Esophagus muscularis mucosa (tissue), 4 donors: ENCODE measurements at regions not wholly inside any gene's neighbourhood (a gene's known extent, or its start where the extent isn't known, plus 50 kb on each side); places are given as distances from the start of the nearest gene placed in this dataset.

Source experiments
- DNase-seq: peaks from one replicate; pipeline ENCODE4 v3.0.0-alpha.2; 2017; ENCODE audit errors: extremely low spot score
- H3K27ac ChIP-seq, 4 donors: fragments of 200-600 bp; sonication (generic); replicated peaks in 1 of 4; 1 replicate in 3 of 4; 2 replicates in 1 of 4; pipeline ENCODE4 v1.5.1; 2016 to 2019; ENCODE audit warnings: mild to moderate bottlenecking in 1 of 4
- H3K27me3 ChIP-seq, 4 donors: fragments of 200-600 bp; sonication (generic); one replicate each; pipeline versions ENCODE4 v1.5.1 to v1.6.0; 2016 to 2019
- H3K36me3 ChIP-seq, 4 donors: fragments of 200-600 bp; sonication (generic); one replicate each; pipeline ENCODE4 v1.5.1; 2016 to 2019
- H3K4me1 ChIP-seq, 4 donors: fragments of 200-600 bp; sonication (generic); one replicate each; pipeline ENCODE4 v1.5.1; 2016 to 2019
- H3K4me3 ChIP-seq, 4 donors: fragments of 200-600 bp; sonication (generic); 1 replicate in 2 of 4; 2 replicates in 2 of 4; pipeline ENCODE4 v1.5.1; 2016 to 2019; ENCODE audit warnings: mild to moderate bottlenecking in 4 of 4, moderate library complexity in 1 of 4
- H3K9me3 ChIP-seq, 4 donors: fragments of 200-600 bp; sonication (generic); 1 replicate in 3 of 4; 2 replicates in 1 of 4; pipeline ENCODE4 v1.5.1; 2016 to 2019
- CTCF ChIP-seq, 3 experiments: fragments of 200-600 bp in 2 of 3; fragments of 450-650 bp in 1 of 3; sonication (generic) in 2 of 3; IDR thresholded peaks; one replicate each; pipeline ENCODE4 v1.5.1; 2017 to 2019; ENCODE audit warnings: antibody characterized with exemption in 3 of 3, mild to moderate bottlenecking in 2 of 3, moderate library complexity in 1 of 3
- EP300 ChIP-seq: sonication (generic); formaldehyde crosslinking; IDR thresholded peaks from one replicate; pipeline ENCODE4 v1.6.1; 2017; ENCODE audit warnings: antibody characterized with exemption
- POLR2A ChIP-seq: fragments of 450-650 bp; IDR thresholded peaks from one replicate; pipeline ENCODE4 v1.6.1; 2017; ENCODE audit warnings: antibody characterized with exemption, moderate library complexity, mild to moderate bottlenecking, low read depth
- POLR2AphosphoS5 ChIP-seq, 2 donors: sonication (generic); formaldehyde crosslinking; IDR thresholded peaks; one replicate each; pipeline ENCODE4 v1.6.1; 2017; ENCODE audit warnings: antibody characterized with exemption in 2 of 2
- WGBS: methylation state at CpG from one replicate; pipeline ENCODE4 v1.1.5; 2018; 5-methylcytosine and 5-hydroxymethylcytosine counted together
- intact Hi-C: fragments of 100-400 bp; cut with DNase I; formaldehyde crosslinking; loops from one replicate; pipeline ENCODE4 v1.15.1; 2023

GRCh38 chr3:159417761-159418160 lies 570.9 kb upstream of the IL12A start:
- H3K36me3 ChIP-seq = no peaks in the 10 kb centered on the region
- H3K27ac ChIP-seq = no peak overlapping the region
- no peaks in the 10 kb centered on the region for H3K4me1 ChIP-seq
- 94% methylated on average over 2 of the region's 2 CpGs for WGBS
- H3K9me3 ChIP-seq = no peaks in the 10 kb centered on the region
- no peaks in the 10 kb centered on the region for H3K27me3 ChIP-seq
- H3K4me3 ChIP-seq = no peak overlapping the region
- intact Hi-C loops = no loop called here
- no peak for TF ChIP-seq POLR2AphosphoS5 (IDR thresholded peaks at IDR 0.05)
- no peak for TF ChIP-seq POLR2A
- TF ChIP-seq EP300 = no peak
- no peak for TF ChIP-seq CTCF (IDR thresholded peaks at IDR 0.05)
- DNase-seq = no peak

GRCh38 chr3:159418571-159419526 lies 569.8 kb upstream of the IL12A start:
- no peak for DNase-seq
- no peaks in the 10 kb centered on the region for H3K4me1 ChIP-seq
- intact Hi-C loops = no loop called here
- 65% methylated on average over 4 of the region's 4 CpGs for WGBS
- no peak overlapping the region for H3K4me3 ChIP-seq
- no peak overlapping the region for H3K27ac ChIP-seq
- no peaks in the 10 kb centered on the region for H3K36me3 ChIP-seq
- no peak for TF ChIP-seq POLR2A
- TF ChIP-seq CTCF (IDR thresholded peaks at IDR 0.05) = no peak
- TF ChIP-seq EP300 = no peak
- no peaks in the 10 kb centered on the region for H3K9me3 ChIP-seq
- H3K27me3 ChIP-seq = no peaks in the 10 kb centered on the region

GRCh38 chr3:159429702-159430101 lies 558.9 kb upstream of the IL12A start:
- no peak overlapping the region for H3K27ac ChIP-seq
- intact Hi-C loops = no loop called here
- peak; percentile 3 for DNase-seq
- H3K4me1 ChIP-seq = peaks cover 0 to 5% (median 0%) of the 10 kb centered on the region in 4 donors
- TF ChIP-seq POLR2A (no peak), EP300 (no peak), POLR2AphosphoS5 (IDR thresholded peaks at IDR 0.05) (no peak), CTCF (IDR thresholded peaks at IDR 0.05) (no peak)
- 74% methylated on average over 2 of the region's 2 CpGs for WGBS
- H3K9me3 ChIP-seq = no peaks in the 10 kb centered on the region
- H3K36me3 ChIP-seq = no peaks in the 10 kb centered on the region
- H3K4me3 ChIP-seq = no peak overlapping the region
- no peaks in the 10 kb centered on the region for H3K27me3 ChIP-seq

GRCh38 chr3:159432682-159433340 lies 555.8 kb upstream of the IL12A start:
- H3K27me3 ChIP-seq = no peaks in the 10 kb centered on the region
- intact Hi-C loops = no loop called here
- no peaks in the 10 kb centered on the region for H3K9me3 ChIP-seq
- H3K4me3 ChIP-seq = no peak overlapping the region
- TF ChIP-seq POLR2AphosphoS5 (IDR thresholded peaks at IDR 0.05) (no peak), EP300 (no peak), CTCF (IDR thresholded peaks at IDR 0.05) (no peak), POLR2A (no peak)
- H3K4me1 ChIP-seq = peaks cover 0 to 5% (median 0%) of the 10 kb centered on the region in 4 donors
- no peaks in the 10 kb centered on the region for H3K36me3 ChIP-seq
- DNase-seq = peak; percentile 34
- 75% methylated on average over 4 of the region's 4 CpGs for WGBS
- H3K27ac ChIP-seq = no peak overlapping the region
